ENCODE measurements at regions not wholly inside any gene's neighbourhood (a gene's known extent, or its start where the extent isn't known, plus 50 kb on each side); places are given as distances from the start of the nearest gene placed in this dataset.

DNA sequence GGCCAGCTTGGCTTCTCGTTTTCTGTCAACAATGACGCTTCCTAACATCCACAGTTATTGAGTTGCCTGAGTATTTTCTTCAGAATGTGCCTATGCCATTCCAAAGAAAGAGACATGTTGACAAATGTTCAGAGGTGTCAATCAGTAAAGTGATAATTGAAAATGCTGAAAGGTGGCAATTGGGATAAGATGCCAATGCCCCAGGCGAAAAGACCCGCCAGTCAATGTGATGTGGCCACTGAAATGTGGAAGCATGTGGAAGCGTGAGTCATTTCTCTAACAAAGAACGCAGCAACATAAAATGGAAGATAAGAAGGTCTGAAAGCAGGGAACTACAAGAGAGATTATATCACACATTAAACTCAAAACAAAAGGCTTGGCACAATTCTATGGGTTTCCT is 882.2 kb upstream of the SLC10A2 start:
- H3K36me3 Mint-ChIP-seq (ENCODE audit: low read depth) = no peaks in the 10 kb centered on the region
- H3K27me3 Mint-ChIP-seq (ENCODE audit: low read depth) = no peaks in the 10 kb centered on the region
- TF ChIP-seq, protein P1, sequence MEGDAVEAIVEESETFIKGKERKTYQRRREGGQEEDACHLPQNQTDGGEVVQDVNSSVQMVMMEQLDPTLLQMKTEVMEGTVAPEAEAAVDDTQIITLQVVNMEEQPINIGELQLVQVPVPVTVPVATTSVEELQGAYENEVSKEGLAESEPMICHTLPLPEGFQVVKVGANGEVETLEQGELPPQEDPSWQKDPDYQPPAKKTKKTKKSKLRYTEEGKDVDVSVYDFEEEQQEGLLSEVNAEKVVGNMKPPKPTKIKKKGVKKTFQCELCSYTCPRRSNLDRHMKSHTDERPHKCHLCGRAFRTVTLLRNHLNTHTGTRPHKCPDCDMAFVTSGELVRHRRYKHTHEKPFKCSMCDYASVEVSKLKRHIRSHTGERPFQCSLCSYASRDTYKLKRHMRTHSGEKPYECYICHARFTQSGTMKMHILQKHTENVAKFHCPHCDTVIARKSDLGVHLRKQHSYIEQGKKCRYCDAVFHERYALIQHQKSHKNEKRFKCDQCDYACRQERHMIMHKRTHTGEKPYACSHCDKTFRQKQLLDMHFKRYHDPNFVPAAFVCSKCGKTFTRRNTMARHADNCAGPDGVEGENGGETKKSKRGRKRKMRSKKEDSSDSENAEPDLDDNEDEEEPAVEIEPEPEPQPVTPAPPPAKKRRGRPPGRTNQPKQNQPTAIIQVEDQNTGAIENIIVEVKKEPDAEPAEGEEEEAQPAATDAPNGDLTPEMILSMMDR (IDR thresholded peaks at IDR 0.05; ENCODE audit: unreplicated experiment in 3 of 3) = no peak
- H3K4me3 Mint-ChIP-seq = no peak overlapping the region
- H3K9me3 Mint-ChIP-seq = no peaks in the 10 kb centered on the region
- no peaks in the 10 kb centered on the region for H3K4me1 Mint-ChIP-seq
- no peak overlapping the region for H3K27ac Mint-ChIP-seq

DNA sequence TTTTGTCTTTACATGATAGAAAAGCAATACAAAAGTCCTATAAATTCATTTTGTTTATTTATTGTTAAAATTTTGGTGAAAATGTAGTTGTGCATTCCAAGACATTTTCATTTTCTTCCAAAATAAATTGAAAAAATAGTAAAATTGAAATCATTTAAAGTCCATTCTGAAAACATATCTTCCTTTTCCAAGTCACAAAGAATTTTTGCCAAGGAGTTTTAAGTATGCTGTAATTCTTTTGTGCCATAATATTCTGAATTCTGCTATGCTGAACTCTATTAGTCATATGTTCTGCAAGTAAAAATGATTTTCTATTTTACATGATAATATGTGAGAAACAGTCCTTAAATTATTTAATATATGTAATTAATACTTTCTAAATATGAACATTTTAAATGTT is 879.6 kb upstream of the SLC10A2 start:
- Mint-ChIP-seq H3K4me1 (no peaks in the 10 kb centered on the region), H3K9me3 (no peaks in the 10 kb centered on the region), H3K27ac (no peak overlapping the region), H3K27me3 (ENCODE audit: low read depth) (no peaks in the 10 kb centered on the region), H3K36me3 (ENCODE audit: low read depth) (no peaks in the 10 kb centered on the region), H3K4me3 (no peak overlapping the region)
- TF ChIP-seq, protein P1 (IDR thresholded peaks at IDR 0.05; ENCODE audit: unreplicated experiment in 3 of 3) = no peak

DNA sequence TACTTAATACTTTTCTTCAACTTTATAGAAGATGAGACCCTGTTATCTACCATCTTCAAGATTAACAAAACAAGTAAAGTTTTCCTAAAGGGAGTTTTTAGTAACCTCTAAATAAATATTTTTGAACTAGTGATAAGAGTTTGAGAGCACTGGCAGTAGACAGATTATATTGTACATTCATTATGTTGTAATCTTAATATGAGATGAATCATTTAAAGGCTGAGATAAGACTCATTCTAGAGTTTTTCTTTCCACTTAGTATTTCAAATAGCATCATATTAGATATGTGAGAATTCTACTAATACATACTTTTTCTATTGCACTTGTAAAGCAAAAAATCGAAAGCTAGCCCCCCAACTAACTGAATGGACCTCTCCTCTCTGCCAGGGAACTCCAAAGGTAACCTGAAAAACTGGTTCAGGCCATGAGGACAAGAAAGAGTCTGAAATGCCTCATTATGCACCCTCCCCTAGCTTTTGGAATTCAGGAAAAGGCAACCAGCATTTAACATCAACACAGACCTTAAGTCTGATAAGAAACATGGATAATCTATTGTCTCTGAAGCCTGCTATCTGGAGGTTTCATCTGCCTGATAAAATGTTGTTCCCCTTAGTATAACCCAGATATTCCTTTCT is 875.4 kb upstream of the SLC10A2 start:
- TF ChIP-seq, protein P1 (IDR thresholded peaks at IDR 0.05; ENCODE audit: unreplicated experiment in 3 of 3) = no peak
- H3K4me3 Mint-ChIP-seq = no peak overlapping the region
- H3K27me3 Mint-ChIP-seq (ENCODE audit: low read depth) = no peaks in the 10 kb centered on the region
- no peaks in the 10 kb centered on the region for H3K4me1 Mint-ChIP-seq
- H3K9me3 Mint-ChIP-seq = no peaks in the 10 kb centered on the region
- H3K36me3 Mint-ChIP-seq (ENCODE audit: low read depth) = no peaks in the 10 kb centered on the region
- peak overlapping the region in 1 of 3 experiments; percentile 14 for H3K27ac Mint-ChIP-seq

DNA sequence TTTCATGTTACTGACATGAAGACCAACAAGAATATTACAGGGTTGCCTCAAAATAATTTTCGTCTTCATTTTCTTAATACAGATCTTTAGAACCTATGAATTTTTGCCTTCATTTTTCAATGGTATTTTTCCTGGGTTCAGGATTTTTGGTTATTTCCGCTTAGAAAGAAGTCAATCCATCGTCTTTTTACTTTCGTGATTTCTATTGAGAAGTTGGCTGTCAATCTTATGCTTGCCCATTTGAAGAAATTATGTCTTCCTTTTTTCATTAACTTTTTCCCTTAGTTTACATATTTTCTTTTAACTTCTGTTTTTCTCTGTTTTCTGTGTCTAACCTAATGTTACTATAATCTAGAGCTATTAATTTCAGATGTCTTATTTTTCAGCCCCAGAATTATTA is 868.9 kb upstream of the SLC10A2 start:
- H3K4me1 Mint-ChIP-seq = no peaks in the 10 kb centered on the region
- no peak overlapping the region for H3K27ac Mint-ChIP-seq
- H3K36me3 Mint-ChIP-seq (ENCODE audit: low read depth) = peaks cover 6% of the 10 kb centered on the region
- H3K27me3 Mint-ChIP-seq (ENCODE audit: low read depth) = no peaks in the 10 kb centered on the region
- H3K9me3 Mint-ChIP-seq = peaks cover 7% of the 10 kb centered on the region
- no peak overlapping the region for H3K4me3 Mint-ChIP-seq
- TF ChIP-seq, protein P1 (IDR thresholded peaks at IDR 0.05; ENCODE audit: unreplicated experiment in 3 of 3) = no peak

DNA sequence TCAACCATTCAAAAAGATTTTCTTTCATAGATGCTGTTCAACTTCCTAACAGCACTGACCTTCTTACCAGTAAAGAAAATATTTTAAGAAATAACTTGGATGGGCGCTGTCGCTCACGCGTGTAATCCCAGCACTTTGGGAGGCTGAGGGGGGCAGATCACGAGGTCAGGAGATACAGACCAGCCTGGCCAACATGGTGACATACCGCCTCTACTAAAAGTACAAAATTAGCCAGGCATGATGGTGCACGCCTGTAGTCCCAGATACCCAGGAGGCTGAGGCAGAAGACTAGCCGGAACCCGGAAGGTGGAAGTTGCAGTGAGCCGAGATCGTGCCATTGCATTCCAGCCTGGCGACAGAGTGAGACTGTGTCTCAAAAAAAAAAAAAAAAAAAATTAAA is 865.7 kb upstream of the SLC10A2 start:
- H3K27ac Mint-ChIP-seq = peak overlapping the region in 1 of 3 experiments; percentile 22
- peaks cover 6% of the 10 kb centered on the region for H3K36me3 Mint-ChIP-seq (ENCODE audit: low read depth)
- H3K4me1 Mint-ChIP-seq = no peaks in the 10 kb centered on the region
- H3K27me3 Mint-ChIP-seq (ENCODE audit: low read depth) = no peaks in the 10 kb centered on the region
- TF ChIP-seq, protein P1 (IDR thresholded peaks at IDR 0.05; ENCODE audit: unreplicated experiment in 3 of 3) = no peak
- peaks cover 9% of the 10 kb centered on the region for H3K9me3 Mint-ChIP-seq
- H3K4me3 Mint-ChIP-seq = peak overlapping the region in 1 of 3 experiments; percentile 19

DNA sequence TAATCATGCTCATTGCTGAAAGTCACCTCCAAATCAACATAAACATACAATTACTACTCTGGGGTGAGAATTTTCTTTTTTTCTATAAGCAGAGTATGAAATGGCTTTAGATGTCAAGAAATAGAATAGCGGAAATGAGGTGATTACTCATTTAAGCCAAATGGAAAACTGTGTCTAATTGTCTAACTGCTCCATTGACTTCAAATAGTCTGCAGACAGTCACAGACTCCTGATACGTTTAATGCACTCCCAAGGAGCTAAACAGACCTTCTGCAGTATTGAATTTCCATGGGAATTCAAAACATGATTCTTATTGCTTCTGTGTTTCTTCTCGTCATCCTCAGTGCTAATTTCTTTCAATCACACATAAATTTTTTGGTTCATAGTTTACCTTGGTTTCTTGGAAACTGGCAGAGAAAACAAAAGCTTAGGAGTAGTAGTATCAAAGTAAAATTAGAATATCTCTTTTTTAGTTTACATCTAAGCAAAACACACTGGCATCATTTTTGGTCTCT is 865.2 kb upstream of the SLC10A2 start:
- Mint-ChIP-seq H3K9me3 (peaks cover 9% of the 10 kb centered on the region), H3K27me3 (ENCODE audit: low read depth) (no peaks in the 10 kb centered on the region), H3K4me1 (no peaks in the 10 kb centered on the region), H3K27ac (peak overlapping the region in 1 of 3 experiments; percentile 22), H3K4me3 (no peak overlapping the region), H3K36me3 (ENCODE audit: low read depth) (peaks cover 6% of the 10 kb centered on the region)
- TF ChIP-seq, protein P1 (IDR thresholded peaks at IDR 0.05; ENCODE audit: unreplicated experiment in 3 of 3) = no peak
